Activated CD8-positive, alpha-beta memory T cell treated with anti-CD3 and anti-CD28 coated beads, Interleukin-2, amount 50 U/mL, for 24 hours (primary cell): ENCODE measurements at regions not wholly inside any gene's neighbourhood (a gene's known extent, or its start where the extent isn't known, plus 50 kb on each side); places are given as distances from the start of the nearest gene placed in this dataset.

Source experiments
- DNase-seq: peaks from one replicate; pipeline ENCODE4 v3.0.0-alpha.2; 2020; ENCODE audit errors: extremely low read depth

GRCh38 chr2:196315388-196316049 lies 144.1 kb upstream of the STK17B start:
- no peak for DNase-seq

DNA sequence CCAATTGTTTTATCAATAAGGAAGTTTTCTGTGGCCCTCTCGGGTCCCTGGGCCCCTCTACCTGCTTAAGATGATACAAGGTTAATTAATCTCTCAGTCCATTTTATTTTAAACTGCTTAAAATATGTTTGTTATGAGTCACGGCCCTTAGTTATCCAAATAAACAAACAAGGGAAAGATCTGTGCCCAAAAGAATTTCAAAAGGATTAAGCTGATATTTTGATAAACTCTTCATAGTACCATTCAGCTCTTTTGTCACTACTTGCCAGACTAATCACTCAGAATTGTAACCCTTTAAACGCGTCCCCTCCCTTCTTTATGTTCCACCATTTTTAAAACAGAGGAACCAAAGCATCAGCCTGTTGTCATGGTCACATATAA lies 144.7 kb upstream of the STK17B start:
- no peak for DNase-seq

DNA sequence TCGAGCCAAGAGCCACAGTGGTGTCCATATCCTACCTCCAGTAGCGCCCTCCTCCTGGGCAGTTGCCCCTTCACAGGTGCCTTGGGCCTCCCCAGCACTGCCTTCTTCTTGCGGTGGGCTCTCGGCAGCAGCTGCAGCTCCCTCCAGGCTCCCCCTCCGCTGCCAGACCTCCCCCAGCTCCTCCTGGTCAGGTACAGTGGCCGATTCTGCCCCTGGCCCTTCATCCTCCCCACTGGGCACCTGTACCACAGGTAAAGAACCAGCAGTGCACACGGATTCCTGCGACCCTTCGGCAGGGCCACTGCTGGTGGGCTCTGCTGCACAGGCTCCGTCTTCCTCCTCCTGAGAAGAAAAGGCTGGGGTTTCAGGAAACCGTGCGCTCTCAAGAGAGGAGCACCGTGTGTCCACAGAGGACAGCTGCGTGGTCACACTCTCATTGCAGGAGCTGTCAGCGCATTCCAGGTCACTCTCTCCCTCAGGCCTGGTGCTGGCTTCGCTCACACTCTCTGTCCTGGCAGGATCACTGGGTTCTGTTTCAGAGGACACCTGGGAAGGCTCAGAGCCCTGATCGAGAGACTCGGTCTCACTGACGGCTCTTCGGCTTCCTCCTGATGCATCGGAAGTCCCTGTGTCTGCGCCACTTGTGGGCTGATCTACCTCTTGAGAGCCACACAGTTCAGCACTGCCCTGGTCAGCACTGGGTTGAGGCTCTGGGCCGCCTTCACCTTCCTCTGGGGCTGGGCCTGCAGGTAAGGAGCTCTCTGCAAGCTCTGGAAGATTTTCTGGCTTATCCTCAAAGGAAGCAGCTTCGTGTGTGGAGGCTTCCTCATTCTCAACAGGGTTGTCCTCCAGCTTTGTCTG lies 147.4 kb upstream of the STK17B start:
- no peak for DNase-seq

DNA sequence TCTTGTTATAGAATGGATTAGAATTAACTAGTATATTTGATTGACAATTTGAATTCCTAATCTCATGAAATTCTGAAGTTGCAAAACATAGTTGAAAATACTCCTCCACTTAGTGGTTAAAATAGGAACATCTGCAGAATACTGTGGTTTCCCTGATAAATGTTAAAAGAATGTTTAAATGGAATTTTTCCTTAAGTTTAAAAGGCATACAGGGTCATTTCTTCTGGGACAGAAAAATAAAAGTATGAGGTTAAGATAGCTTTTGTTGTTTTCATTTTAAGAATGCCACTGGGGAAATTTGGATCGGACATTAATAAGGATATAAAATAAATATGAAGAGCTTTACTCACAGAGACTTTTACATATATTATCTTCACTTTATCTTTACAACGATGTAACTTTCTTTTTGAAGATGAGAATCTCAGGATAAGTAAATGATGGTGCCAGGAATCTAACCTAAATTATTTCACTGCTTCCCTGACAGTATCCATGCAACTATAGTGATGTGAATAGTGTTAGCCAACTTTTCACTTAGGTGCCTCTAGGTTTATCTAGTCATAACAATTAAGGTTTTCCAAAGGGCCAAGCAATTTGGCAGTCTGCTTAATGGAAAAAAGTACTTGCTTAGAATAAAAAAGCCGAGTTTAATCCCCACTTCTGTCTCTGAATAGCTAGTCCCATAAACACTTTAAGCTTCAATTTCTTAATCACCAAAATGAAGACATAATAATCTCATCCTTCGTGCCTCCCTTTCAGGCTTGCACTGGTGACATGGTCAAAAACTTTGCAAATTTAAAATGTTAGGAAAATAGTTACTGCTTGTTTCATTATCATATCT lies 151.8 kb upstream of the STK17B start:
- no peak for DNase-seq

DNA sequence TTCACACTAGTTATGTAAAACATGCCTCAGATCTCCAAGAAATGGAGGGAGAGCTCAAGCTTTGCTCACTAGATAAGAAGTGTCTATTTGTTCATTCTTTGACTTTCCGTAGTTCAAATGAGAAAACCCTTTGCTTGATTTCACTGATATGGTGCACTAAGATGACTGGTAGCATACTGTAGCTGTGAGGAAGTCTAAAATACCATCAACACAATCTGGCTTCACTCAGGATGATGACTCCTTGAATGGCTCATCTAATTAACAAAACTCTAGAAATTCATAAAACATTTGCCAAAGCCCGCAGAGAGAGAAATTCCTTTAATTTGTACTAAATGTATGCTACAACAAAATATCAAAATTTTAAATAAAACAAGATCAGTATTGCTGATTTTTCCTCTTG lies 152.8 kb upstream of the STK17B start:
- no peak for DNase-seq

- DNase-seq, result no peak
Observed at GRCh38 chr2:196328088-196328680, 156.8 kb upstream of the STK17B start.

- DNase-seq, result no peak
Observed at GRCh38 chr2:196329959-196330358, 158.6 kb upstream of the STK17B start.

- DNase-seq, result no peak
Observed at GRCh38 chr2:196330645-196331044, 159.3 kb upstream of the STK17B start.

DNA sequence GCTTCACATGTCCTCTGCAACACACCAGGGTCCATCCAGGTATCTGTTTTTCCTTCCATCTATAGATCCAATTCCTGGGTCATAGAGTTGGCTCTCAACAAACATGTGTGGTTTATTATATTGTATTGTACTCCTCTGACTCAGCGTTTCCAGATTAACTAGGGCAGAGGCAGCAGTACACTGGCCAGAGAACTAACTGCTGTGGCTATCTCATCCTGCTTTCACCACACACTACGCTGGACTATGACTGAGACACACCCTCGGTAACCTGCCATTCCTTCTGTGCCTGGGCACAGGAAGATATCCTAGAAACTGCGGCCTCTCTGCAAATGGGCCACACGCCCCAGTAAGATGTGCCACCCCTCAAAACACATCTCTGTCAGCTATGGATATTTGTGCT lies 159.8 kb upstream of the STK17B start:
- DNase-seq, result no peak

DNA sequence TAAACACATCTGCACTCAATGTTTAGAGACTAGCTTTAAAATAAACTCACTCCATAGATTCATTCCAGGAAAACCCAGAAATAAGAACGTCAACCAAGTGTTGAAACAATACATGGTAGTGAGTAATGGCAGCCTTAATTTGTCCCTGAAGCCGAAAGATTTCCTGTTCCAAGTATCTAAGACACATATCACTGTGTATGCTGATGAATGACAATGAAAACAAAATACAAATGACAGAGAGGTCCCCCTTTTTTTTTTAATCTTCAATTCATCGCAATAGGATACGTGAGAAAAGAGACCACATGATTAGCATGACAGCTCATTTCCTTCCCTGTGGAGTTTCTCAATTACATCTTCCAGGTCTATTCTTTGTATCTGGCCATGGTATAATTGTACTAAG lies 160.5 kb upstream of the STK17B start:
- DNase-seq, result no peak

DNA sequence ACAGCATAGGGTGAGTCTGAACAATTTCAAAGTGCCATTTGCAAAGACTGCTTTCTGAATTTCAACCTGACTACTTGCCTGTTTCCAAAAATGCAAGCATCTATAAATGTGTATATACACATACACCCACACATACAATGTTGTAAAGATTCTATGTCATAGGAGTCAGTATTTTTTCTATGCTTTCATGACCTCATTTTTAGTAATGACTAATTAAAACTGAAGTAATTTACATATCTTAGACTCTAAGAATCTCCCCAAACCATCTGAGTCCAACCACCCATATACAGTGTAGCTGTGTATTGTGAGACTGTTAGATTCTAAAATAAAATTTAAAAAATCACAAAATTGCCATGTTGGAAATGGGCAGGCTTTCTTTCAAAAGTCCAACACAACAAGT lies 162.0 kb upstream of the STK17B start:
- no peak for DNase-seq

- no peak for DNase-seq
Observed at GRCh38 chr2:196334710-196335109, 163.3 kb upstream of the STK17B start.

DNA sequence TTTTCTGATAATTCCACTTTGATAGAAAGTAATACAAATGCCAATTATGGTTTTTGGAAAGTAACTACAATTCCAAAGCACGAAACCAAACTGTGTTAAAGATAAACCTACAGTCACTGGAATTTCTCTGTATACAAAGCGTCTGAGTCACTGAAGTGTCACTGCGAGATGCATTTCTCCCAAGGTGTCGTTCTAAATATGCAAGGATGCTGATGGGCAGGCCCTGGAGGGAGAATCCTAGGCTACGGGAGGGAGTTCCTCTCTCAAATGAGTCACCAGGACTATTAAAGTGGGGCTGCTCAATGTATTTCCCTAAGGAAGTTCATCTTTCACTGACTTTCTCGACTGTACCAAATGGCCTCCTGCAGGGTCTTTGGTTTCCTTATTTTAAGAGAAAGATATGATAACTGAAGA lies 163.8 kb upstream of the STK17B start:
- no peak for DNase-seq

DNA sequence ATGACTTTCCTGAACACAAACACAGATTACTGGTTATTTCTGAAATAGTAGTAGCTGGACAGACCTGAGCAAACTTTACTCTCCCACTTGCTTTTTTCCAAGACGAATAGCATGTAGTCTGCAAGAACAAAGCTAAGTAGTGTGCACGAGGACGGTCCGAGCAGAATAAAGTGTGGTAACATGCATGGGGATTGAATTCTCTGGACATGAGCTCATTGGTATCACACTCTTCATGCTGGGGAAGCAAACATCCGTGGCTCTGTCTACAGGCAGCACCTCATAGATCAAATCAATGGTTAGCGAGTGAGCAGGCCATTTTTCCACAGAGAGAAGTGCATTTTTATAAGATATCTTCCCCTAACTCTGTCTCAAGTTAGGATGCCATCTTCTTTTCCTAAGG lies 164.8 kb upstream of the STK17B start:
- DNase-seq, result no peak

DNA sequence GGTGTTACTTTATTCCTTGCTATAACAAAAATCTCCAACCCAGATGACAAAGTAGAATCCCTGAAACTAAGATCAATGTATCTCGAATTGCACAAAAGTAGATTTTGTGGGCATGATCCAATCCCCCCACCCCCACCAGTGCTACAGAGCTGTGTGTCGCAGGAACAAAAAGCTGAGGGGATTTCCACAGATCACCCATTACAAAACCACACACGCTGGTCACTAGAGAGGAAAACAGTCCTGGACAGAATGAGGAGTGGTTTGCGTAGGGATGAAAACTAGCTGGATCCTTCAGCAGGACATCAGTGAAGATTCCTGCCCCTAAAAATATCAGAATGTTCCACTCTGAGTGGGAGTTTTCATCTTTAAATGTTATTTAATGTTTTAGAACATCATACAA lies 165.3 kb upstream of the STK17B start:
- no peak for DNase-seq

DNA sequence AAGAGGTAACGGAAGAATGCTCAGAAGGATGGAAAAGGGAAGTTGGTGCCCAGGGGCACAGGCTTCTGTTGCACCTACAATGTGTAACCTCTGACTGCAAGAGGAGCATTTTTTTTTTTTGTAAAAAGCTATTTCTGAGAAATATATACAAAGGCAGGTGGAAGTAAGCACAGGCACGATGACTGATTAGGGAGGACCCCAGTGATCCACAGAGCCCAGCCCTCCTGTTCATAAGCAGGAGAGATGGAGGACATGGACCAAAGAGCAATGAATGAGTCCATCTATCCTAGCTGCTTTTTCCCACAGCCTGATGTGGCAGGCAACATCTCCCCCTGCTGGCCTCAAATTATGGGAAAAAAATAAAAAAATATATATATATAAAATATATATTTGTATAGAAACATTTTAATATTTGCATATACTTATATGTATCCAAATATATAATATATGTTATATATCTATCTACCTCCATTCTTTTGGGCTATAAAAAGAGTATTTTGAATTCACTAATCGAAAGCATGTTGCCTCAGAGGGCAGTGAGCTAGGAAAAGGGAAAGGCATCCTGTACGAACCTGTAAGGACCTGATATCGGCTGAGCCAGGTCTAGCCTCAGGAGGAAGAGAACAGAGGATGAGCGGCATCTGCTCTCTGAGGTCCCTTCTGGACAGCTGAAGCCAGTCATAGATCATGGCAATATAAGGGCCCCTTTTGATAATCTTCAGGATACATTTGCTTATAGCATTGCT lies 166.0 kb upstream of the STK17B start:
- no peak for DNase-seq

GRCh38 chr2:196338440-196338839 lies 167.1 kb upstream of the STK17B start:
- no peak for DNase-seq

GRCh38 chr2:196341277-196341841 lies 170.0 kb upstream of the STK17B start:
- DNase-seq, result no peak

DNA sequence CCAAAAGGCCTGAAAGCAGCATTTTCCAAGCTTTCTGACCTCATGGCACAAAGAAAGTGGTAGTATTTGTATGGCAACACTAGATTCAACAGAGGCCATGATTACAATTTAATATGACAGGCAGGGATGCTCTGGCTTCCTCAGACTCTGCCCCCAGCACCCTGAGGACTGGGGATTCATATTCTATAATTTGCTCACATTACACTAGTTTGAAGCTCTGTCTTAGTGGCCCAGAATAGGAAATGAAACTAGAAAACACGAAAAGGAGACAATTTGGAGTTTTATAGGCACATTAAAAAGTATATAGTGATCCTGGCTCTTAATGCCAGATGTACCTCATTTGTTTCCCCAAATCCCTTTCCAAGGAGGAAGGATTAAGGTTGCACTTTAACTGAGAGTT lies 173.0 kb upstream of the STK17B start:
- DNase-seq, result no peak

DNA sequence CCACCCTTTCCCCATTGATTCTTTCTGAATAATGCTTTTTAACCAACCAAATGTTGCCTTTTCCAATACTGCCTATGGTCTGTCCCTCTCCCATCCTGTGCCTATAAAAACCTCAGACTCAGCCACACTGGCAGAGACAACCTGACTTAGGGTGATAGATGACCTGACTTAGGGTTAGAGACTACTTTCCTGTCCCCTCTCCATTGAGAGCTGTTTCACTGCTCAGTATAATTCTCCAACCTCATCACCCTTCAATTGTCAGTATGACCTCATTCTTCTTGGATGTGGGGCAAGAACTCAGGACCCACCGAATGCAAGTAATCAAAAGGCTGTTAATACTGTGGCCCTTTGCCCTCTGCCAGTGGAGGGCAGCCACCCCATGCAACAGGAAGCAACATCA lies 182.3 kb upstream of the STK17B start:
- DNase-seq, result no peak

- no peak for DNase-seq
Observed at GRCh38 chr2:196354186-196354585, 182.8 kb upstream of the STK17B start.
